Kidney epithelial cell (primary cell): ENCODE measurements at regions not wholly inside any gene's neighbourhood (a gene's known extent, or its start where the extent isn't known, plus 50 kb on each side); places are given as distances from the start of the nearest gene placed in this dataset.

Experiments used
- DNase-seq: peaks from one replicate; pipeline ENCODE4 v3.0.0-alpha.2; 2010; ENCODE audit warnings: low read depth
- H3K27me3 ChIP-seq: 2 replicates; pipeline ENCODE4 v1.6.0; 2011; ENCODE audit warnings: low read length; ENCODE audit not compliant: control insufficient read depth, insufficient read depth
- H3K36me3 ChIP-seq: 2 replicates; pipeline ENCODE4 v1.5.1; 2011; ENCODE audit warnings: low read length; ENCODE audit not compliant: control insufficient read depth, insufficient read depth
- H3K4me3 ChIP-seq: 2 replicates; pipeline ENCODE4 v1.5.1; 2011; ENCODE audit warnings: low read depth, mild to moderate bottlenecking, control low read depth, low read length
- CTCF ChIP-seq: IDR thresholded peaks from 2 replicates; pipeline ENCODE4 v1.5.1; 2011; ENCODE audit warnings: mild to moderate bottlenecking, moderate library complexity, low read length, control low read depth, inconsistent platforms; ENCODE audit not compliant: insufficient read depth, poor library complexity, severe bottlenecking

DNA sequence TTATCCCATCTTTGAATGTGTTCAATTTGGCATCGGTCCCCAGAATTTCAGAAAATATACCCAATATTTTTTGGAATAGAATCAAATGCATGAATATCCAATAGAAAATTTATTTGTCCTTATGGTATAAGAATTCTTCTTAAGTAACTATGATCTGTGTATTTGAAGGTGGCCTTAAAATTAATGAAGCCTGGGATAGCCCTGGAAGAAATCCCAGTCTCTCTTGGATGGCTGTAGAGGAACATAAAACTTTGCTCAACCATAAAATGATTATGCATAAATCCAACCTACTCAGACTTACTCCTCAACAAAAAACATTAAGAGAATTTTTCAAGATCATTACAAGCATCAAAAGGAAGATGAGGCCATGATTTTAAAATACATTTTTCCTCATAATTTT lies 269.4 kb upstream of the SMIM31 start:
- Histone ChIP-seq H3K4me3 (no peak overlapping the region), H3K36me3 (no peaks in the 10 kb centered on the region), H3K27me3 (no peaks in the 10 kb centered on the region)
- DNase-seq, result no peak
- TF ChIP-seq CTCF, result no peak

- DNase-seq, result peak; percentile 7
- Histone ChIP-seq H3K4me3 (no peak overlapping the region), H3K36me3 (no peaks in the 10 kb centered on the region), H3K27me3 (no peaks in the 10 kb centered on the region)
- no peak for TF ChIP-seq CTCF
These were observed 268.8 kb upstream of the SMIM31 start for GRCh38 chr4:164485136-164485535.

DNA sequence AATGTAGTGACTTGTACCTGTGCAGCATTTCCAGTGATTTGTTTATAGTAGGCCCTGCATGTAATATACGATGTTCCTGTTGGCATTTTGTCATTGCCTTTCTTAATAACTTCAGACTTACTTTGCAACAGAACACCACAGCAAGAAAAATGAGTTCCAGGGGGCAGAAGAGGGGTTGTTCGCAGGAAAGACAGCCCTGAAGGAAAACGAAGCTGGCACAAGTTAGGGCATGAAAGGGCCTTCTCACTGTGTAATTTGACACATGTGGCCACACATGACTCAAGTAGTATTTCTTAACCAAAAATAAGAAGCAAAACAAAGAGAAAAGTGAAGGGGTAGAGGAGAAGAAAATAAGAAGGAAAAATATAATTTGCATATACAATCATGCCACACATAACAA lies 265.8 kb upstream of the SMIM31 start:
- DNase-seq, result no peak
- no peak for TF ChIP-seq CTCF
- H3K36me3 ChIP-seq, result no peaks in the 10 kb centered on the region
- H3K27me3 ChIP-seq, result no peaks in the 10 kb centered on the region
- H3K4me3 ChIP-seq, result no peak overlapping the region

GRCh38 chr4:164501074-164501473 lies 252.9 kb upstream of the SMIM31 start:
- Histone ChIP-seq H3K36me3 (no peaks in the 10 kb centered on the region), H3K27me3 (no peaks in the 10 kb centered on the region), H3K4me3 (no peak overlapping the region)
- TF ChIP-seq CTCF, result no peak
- peak; percentile 18 for DNase-seq

GRCh38 chr4:164503874-164504273 lies 250.1 kb upstream of the SMIM31 start:
- no peak overlapping the region for H3K4me3 ChIP-seq
- H3K36me3 ChIP-seq, result no peaks in the 10 kb centered on the region
- no peaks in the 10 kb centered on the region for H3K27me3 ChIP-seq
- no peak for DNase-seq
- no peak for TF ChIP-seq CTCF

DNA sequence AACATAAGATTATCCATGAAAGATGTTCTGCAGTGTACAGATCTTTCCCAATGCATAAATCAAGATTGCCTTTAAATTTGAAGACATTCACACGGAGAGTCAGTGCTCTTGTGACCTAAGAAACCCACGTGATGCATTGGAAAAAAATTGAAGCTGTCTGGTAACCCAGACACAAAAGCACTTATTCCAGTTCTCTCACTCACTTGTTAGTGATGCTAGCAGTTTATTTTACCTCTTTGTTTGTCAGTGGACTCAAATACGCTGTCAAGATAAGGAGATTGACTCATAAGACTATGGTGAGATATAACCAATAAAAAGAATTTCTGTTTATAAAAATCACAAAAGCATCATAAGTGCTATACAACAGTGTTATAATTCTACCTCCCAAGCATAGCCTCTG lies 245.8 kb upstream of the SMIM31 start:
- no peaks in the 10 kb centered on the region for H3K36me3 ChIP-seq
- no peak for DNase-seq
- no peak overlapping the region for H3K4me3 ChIP-seq
- H3K27me3 ChIP-seq, result no peaks in the 10 kb centered on the region
- TF ChIP-seq CTCF, result no peak
